ENCODE measurements at regions not wholly inside any gene's neighbourhood (a gene's known extent, or its start where the extent isn't known, plus 50 kb on each side); places are given as distances from the start of the nearest gene placed in this dataset.

DNA sequence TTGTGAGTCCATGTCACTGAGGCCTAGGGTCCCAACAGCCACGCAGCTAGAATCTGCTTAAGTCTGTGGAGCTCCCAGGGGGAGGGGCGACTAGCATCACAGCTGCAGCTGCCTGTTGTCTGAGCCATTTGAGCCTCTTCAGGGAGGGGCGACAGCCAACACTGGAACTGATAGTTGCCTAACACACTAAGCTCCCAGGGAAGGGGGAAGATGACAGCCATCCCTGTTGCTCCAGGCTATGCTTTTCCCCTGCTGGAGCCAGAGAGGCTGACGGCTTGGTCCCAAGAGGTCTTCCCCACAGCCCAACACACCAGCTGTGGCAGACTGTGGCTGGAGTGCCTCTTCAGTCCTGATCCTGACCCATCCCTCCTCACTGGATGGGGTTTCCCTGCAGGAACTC, 817.5 kb downstream of the NXPH1 start:
- Histone ChIP-seq H3K23me2 (ENCODE audit: insufficient read length, low read depth, low read length, poor library complexity, severe bottlenecking) (no peaks in the 10 kb centered on the region), H3K4ac (ENCODE audit: low read depth, low read length) (no peak overlapping the region), H4K91ac (ENCODE audit: insufficient read length, low read depth, low read length) (no peak overlapping the region), H4K8ac (replicated peaks; ENCODE audit: insufficient read length, low read depth, low read length) (no peak overlapping the region), H2BK120ac (ENCODE audit: low read depth, low read length, poor library complexity, severe bottlenecking) (no peak overlapping the region), H3K4me1 (ENCODE audit: insufficient read depth, low read length) (no peaks in the 10 kb centered on the region), H2BK15ac (ENCODE audit: low read depth, low read length) (no peak overlapping the region), H3K27me3 (ENCODE audit: insufficient read depth, low read length) (no peaks in the 10 kb centered on the region), H3K27ac (ENCODE audit: insufficient read length, low read depth, low read length) (no peak overlapping the region), H2BK12ac (ENCODE audit: insufficient read length, low read depth, low read length) (no peak overlapping the region), H2AFZ (ENCODE audit: low read length) (no peak overlapping the region), H3K23ac (ENCODE audit: insufficient read length, low read depth, low read length) (no peak overlapping the region), H4K5ac (ENCODE audit: insufficient read length, low read depth, low read length) (no peak overlapping the region), H3K9me3 (ENCODE audit: control insufficient read depth, low read depth, low read length) (no peaks in the 10 kb centered on the region), H3K79me1 (ENCODE audit: insufficient read depth, low read depth, low read length, poor library complexity, severe bottlenecking) (no peaks in the 10 kb centered on the region), H2BK5ac (ENCODE audit: insufficient read length, low read length) (no peak overlapping the region), H3T11ph (ENCODE audit: low read length) (no peak overlapping the region), H3K18ac (ENCODE audit: insufficient read length, low read depth, low read length) (no peak overlapping the region), H2BK20ac (ENCODE audit: low read depth, low read length, poor library complexity, severe bottlenecking) (no peak overlapping the region), H3K4me2 (ENCODE audit: insufficient read depth, insufficient read length, low read length) (no peak overlapping the region), H3K9ac (ENCODE audit: extremely low read depth, insufficient read length, low read length) (no peak overlapping the region), H3K14ac (ENCODE audit: insufficient read depth, low read length) (no peak overlapping the region), H2AK5ac (ENCODE audit: insufficient read length, low read length) (no peak overlapping the region), H4K20me1 (ENCODE audit: control insufficient read depth, insufficient read depth, insufficient read length) (no peaks in the 10 kb centered on the region), H3K79me2 (ENCODE audit: insufficient read depth, low read length) (no peaks in the 10 kb centered on the region), H3K56ac (ENCODE audit: insufficient read length, low read depth, low read length) (no peak overlapping the region)
- WGBS (ENCODE audit: extremely low coverage, insufficient read length, low lambda C conversion rate), result no CpG with 5 or more reads among the region's 4 CpGs
- 0 out of 7 replicates have a peak, but pooled peaks cover 0 to 3% (median 0%) of the 10 kb centered on the region in 3 experiments for H3K36me3 Mint-ChIP-seq (ENCODE audit: insufficient read depth in 1 of 3, low read depth in 3 of 3)
- no peaks in the 10 kb centered on the region for H3K4me1 Mint-ChIP-seq
- TF ChIP-seq, protein P1, sequence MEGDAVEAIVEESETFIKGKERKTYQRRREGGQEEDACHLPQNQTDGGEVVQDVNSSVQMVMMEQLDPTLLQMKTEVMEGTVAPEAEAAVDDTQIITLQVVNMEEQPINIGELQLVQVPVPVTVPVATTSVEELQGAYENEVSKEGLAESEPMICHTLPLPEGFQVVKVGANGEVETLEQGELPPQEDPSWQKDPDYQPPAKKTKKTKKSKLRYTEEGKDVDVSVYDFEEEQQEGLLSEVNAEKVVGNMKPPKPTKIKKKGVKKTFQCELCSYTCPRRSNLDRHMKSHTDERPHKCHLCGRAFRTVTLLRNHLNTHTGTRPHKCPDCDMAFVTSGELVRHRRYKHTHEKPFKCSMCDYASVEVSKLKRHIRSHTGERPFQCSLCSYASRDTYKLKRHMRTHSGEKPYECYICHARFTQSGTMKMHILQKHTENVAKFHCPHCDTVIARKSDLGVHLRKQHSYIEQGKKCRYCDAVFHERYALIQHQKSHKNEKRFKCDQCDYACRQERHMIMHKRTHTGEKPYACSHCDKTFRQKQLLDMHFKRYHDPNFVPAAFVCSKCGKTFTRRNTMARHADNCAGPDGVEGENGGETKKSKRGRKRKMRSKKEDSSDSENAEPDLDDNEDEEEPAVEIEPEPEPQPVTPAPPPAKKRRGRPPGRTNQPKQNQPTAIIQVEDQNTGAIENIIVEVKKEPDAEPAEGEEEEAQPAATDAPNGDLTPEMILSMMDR (conservative IDR thresholded peaks at IDR 0.05), result no peak
- H3K9me3 Mint-ChIP-seq, result no peaks in the 10 kb centered on the region; a peak in 1 of 5 replicates
- no peak overlapping the region for H3K27ac Mint-ChIP-seq
- H3K27me3 Mint-ChIP-seq (ENCODE audit: low read depth), result no peaks in the 10 kb centered on the region
- peak; percentile 32 for DNase-seq
- no peak overlapping the region for H3K4me3 Mint-ChIP-seq

All from H9 (cell line).